HG03575 (cell line): ENCODE measurements at regions not wholly inside any gene's neighbourhood (a gene's known extent, or its start where the extent isn't known, plus 50 kb on each side); places are given as distances from the start of the nearest gene placed in this dataset.

Experiments
- ATAC-seq: cut with Tn5 transposase; IDR thresholded peaks from one replicate; pipeline ENCODE4 v1.9.1; 2021; ENCODE audit not compliant: unreplicated experiment, insufficient number of reproducible peaks, low FRiP score; ENCODE audit errors: extremely low read depth

DNA sequence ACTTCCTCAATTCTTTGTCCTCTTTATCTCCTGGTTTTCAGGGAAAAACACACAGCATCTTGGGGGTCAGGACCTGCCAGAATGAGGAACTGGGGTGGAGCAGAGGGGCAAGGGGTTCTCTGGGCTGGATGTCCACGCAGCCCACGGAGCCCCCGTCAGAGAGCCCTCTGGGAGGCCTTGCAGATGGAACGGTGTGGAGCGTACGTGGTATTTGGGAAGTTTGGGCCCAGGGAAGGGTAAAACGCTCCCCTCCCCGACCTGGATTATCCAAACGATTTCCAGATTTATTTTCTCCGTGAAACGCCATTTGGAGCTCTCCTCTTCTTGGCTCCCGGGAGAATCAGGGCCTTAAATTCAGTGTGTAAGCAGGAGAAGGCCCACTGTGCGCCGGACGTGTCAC, 51.7 kb upstream of the ZNF536 start:
- no peak for ATAC-seq

DNA sequence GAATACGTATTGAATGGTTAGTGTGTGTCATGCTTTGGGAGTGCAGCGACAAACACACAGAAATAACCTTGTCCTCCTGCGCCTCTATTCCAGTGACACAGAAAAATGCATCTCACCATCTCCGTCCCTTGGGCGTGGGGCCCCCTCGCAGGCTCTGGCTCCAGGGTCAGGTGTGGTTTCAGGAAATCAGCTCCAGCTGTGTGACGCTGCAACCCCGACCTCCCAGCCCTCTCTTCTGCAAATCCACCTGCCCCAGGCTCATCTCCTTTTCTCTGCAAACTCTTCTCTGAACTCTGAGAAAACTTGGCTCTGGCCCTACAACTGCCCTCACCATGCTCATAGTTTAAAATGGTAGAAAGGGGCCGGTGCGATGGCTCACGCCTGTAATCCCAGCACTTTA, 51.3 kb upstream of the ZNF536 start:
- no peak for ATAC-seq
